OCI-LY1 (cell line): ENCODE measurements at regions not wholly inside any gene's neighbourhood (a gene's known extent, or its start where the extent isn't known, plus 50 kb on each side); places are given as distances from the start of the nearest gene placed in this dataset.

Experiments used
- CTCF ChIP-seq: fragments of 200-600 bp; sonication (generic), shearing (Covaris generic); IDR thresholded peaks from 2 replicates; pipeline ENCODE4 v1.5.1; 2017; ENCODE audit warnings: mild to moderate bottlenecking, antibody characterized with exemption, low read length, moderate library complexity, mixed read lengths
- EZH2 ChIP-seq: fragments of 200-600 bp; sonication (generic), shearing (Covaris generic); IDR thresholded peaks from 2 replicates; pipeline ENCODE4 v1.8.0; 2017; ENCODE audit warnings: borderline replicate concordance, mixed run types, mild to moderate bottlenecking, antibody characterized with exemption, low read length, moderate library complexity, mixed read lengths

DNA sequence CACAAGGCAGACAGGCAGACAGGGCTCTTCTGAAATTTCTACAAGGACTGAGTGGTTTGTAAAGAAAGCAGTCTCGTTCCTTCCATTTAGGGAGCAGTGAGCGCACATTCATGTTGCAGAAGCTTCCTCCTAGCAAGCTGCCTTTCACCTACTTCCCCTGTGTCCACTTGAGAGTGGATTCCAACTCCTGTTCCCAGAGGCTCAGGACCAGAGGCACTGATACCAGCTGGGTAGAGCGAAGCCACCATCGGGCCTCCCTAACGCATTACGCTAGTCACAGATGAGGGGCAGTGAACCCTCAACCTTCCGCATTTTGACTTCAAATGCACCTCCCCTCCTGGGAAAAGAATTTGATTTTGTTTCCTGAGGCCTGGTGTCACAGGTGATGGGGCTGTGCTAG is 215.8 kb downstream of the SIPA1L2 start:
- TF ChIP-seq EZH2 = no peak
- TF ChIP-seq CTCF = no peak
